ENCODE measurements at regions not wholly inside any gene's neighbourhood (a gene's known extent, or its start where the extent isn't known, plus 50 kb on each side); places are given as distances from the start of the nearest gene placed in this dataset.

DNA sequence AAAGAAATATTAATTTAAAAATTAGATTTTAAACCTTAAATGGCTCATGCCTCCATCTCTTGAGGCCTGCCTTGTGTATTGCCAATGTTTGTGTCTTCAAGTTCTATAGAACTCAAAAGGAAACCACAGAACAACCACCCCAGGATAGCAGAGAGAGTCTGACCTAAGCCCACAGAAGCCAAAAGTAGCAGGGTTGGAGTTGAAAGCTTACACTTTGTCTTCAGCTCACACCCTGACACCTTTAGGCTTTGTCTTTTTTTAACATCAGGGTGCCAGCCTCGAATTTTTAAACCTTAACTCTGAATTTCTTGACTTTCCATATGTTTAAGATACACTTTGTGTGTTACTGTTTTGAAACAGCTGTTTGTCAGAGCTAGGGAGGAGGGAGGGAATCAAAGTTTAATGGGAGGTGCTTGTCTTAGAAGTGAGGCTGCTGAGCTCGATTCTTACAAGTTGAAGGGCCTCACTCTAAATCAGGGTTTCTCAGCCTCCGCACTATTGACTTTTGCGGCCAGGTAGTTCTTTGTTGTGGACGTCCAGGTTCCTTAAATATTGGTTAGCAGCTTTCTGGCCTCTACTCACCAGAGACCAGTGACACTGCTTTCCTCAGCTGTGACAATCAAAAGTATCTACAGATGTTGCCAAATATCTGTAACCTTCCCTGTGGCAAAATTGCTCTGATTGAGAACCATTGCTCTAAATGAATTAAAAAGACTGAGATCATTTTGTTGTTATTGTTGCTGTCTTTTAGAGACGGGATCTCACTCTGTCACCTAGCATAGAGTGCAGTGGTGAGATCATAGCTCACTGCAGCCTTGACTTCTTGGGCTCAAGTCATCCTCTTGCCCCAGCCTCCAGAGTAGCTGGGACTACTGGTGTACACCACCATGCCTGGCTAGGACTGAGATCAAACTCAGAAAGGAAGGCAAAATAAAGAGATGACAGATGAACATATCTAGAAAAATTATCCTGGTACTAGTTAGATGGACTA, 139.2 kb upstream of the EOMES start:
- no peaks in the 10 kb centered on the region for H3K4me1 Mint-ChIP-seq (ENCODE audit: low read depth)

DNA sequence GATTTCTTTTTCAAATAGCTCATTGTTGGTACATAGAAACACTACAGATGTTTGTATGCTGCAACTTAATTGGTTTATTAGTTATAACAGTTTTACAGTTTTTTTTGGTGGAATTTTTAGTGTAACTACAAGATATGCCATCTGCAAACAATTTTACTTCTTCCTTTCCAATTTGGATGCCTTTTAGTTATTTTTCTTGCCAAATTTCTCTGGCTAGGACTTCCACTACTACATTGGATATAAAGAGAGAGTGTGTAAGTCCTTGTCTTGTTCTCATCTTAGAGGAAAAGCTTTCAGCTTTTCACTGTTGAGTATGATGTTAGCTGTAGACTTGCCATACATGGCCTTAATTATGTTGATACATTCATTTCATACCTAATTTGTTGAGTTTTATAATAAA, 143.6 kb upstream of the EOMES start:
- TF ChIP-seq, protein P1, sequence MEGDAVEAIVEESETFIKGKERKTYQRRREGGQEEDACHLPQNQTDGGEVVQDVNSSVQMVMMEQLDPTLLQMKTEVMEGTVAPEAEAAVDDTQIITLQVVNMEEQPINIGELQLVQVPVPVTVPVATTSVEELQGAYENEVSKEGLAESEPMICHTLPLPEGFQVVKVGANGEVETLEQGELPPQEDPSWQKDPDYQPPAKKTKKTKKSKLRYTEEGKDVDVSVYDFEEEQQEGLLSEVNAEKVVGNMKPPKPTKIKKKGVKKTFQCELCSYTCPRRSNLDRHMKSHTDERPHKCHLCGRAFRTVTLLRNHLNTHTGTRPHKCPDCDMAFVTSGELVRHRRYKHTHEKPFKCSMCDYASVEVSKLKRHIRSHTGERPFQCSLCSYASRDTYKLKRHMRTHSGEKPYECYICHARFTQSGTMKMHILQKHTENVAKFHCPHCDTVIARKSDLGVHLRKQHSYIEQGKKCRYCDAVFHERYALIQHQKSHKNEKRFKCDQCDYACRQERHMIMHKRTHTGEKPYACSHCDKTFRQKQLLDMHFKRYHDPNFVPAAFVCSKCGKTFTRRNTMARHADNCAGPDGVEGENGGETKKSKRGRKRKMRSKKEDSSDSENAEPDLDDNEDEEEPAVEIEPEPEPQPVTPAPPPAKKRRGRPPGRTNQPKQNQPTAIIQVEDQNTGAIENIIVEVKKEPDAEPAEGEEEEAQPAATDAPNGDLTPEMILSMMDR (IDR thresholded peaks at IDR 0.05): no peak
- H3K36me3 Mint-ChIP-seq (ENCODE audit: low read depth): peaks cover 2% of the 10 kb centered on the region
- DNase-seq (ENCODE audit: low spot score): no peak
- peaks cover 28% of the 10 kb centered on the region for H3K9me3 Mint-ChIP-seq (ENCODE audit: low read depth)
- H3K27ac Mint-ChIP-seq (ENCODE audit: unreplicated experiment): no peak overlapping the region
- H3K4me1 Mint-ChIP-seq (ENCODE audit: low read depth): no peaks in the 10 kb centered on the region
- no peaks in the 10 kb centered on the region for H3K27me3 Mint-ChIP-seq (ENCODE audit: low read depth)
- H3K4me3 Mint-ChIP-seq (ENCODE audit: unreplicated experiment): no peak overlapping the region

More for the DNA sequence above, 139.2 kb upstream of the EOMES start:
- H3K27ac Mint-ChIP-seq (ENCODE audit: unreplicated experiment): no peak overlapping the region
- peaks cover 13% of the 10 kb centered on the region for H3K9me3 Mint-ChIP-seq (ENCODE audit: low read depth)
- H3K4me3 Mint-ChIP-seq (ENCODE audit: unreplicated experiment): no peak overlapping the region
- TF ChIP-seq, protein P1 (IDR thresholded peaks at IDR 0.05): no peak
- no peak for DNase-seq (ENCODE audit: low spot score)
- no peaks in the 10 kb centered on the region for H3K36me3 Mint-ChIP-seq (ENCODE audit: low read depth)
- H3K27me3 Mint-ChIP-seq (ENCODE audit: low read depth): no peaks in the 10 kb centered on the region

DNA sequence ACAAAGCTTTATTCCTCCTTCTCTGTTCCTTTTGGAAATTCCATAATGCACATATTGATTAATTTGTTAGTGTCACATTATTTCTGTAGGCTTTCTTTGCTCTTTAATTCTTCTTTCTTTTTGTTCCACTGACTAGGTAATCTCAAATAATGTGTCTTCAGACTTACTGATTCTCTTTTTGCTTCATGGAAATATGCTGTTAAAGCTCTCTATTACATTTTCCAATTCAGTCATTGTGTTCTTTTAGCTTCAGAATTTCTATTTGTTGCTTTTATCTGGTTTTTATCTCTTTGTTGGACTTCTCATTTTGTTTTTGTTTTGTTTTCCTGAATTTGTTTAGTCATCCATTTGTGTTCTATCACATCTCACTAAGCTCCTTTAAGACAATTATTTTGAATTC, 147.0 kb upstream of the EOMES start:
- Mint-ChIP-seq H3K9me3 (ENCODE audit: low read depth) (peaks cover 33% of the 10 kb centered on the region), H3K27ac (ENCODE audit: unreplicated experiment) (no peak overlapping the region), H3K36me3 (ENCODE audit: low read depth) (peaks cover 2% of the 10 kb centered on the region), H3K27me3 (ENCODE audit: low read depth) (no peaks in the 10 kb centered on the region), H3K4me3 (ENCODE audit: unreplicated experiment) (no peak overlapping the region), H3K4me1 (ENCODE audit: low read depth) (no peaks in the 10 kb centered on the region)
- DNase-seq (ENCODE audit: low spot score): no peak
- TF ChIP-seq, protein P1 (IDR thresholded peaks at IDR 0.05): no peak

DNA sequence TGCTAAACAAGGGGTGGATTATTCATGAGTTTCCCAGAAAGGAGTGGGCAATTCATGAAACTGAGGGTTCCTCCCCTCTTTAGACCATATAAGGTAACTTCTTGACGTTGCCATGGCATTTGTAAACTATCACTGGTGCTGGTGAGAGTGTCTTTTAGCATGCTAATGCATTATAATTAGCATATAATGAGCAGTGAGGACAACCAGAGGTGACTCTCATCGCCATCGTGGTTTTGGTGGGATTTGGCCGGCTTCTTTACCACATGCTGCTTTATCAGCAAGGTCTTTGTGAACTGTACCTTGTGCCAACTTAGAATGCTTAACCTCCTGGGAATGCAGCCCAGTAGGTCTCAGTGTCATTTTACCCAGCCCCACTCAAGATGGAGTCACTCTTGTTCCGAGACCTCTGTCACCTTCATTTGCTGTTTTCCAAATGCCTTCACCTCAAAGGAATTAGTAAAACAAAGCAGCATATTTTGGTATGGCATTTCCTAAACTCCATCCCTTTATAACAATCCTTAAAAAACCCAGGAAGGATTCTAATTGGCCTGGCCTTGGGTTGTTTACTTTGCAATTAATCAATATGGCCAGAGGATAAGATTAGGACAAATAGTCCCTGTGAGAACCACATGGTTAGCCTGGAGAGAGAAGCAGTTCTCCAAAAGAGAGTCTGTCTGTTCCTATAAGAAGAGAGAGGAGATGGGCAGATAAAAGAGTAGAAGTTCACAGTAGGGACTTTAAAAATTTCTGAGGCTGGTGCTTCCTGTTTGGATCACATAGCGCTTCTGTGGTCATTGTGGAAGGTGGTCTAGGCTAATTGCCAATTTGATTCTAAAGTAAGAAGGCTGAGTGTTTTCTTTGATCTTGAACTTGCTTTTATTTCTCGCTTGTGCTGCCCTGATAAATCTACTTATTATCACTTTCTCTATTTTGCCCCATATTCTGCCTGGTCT, 155.2 kb upstream of the EOMES start:
- Mint-ChIP-seq H3K36me3 (ENCODE audit: low read depth) (no peaks in the 10 kb centered on the region), H3K27me3 (ENCODE audit: low read depth) (peaks cover 3% of the 10 kb centered on the region), H3K27ac (ENCODE audit: unreplicated experiment) (no peak overlapping the region), H3K4me1 (ENCODE audit: low read depth) (no peaks in the 10 kb centered on the region), H3K9me3 (ENCODE audit: low read depth) (no peaks in the 10 kb centered on the region), H3K4me3 (ENCODE audit: unreplicated experiment) (no peak overlapping the region)
- TF ChIP-seq, protein P1 (IDR thresholded peaks at IDR 0.05): no peak
- DNase-seq (ENCODE audit: low spot score): no peak

DNA sequence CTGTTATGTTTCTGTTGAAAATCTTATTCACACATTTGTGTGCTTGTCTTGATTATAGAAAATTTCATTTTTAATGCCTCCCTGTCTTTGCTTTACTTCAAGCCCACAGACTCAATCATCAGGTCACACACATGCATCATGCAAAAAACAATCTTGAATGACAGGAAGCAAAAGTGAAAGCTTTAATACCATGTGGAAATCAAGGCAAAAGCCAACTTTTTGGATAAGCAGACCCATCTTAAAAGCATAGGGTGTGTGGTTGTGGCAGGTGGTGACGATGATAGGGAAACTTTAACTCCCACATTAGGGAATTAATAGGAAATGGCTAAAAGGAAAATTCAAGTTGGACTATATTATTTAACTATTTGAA, 155.9 kb upstream of the EOMES start:
- H3K36me3 Mint-ChIP-seq (ENCODE audit: low read depth): no peaks in the 10 kb centered on the region
- DNase-seq (ENCODE audit: low spot score): no peak
- peaks cover 3% of the 10 kb centered on the region for H3K27me3 Mint-ChIP-seq (ENCODE audit: low read depth)
- no peaks in the 10 kb centered on the region for H3K4me1 Mint-ChIP-seq (ENCODE audit: low read depth)
- TF ChIP-seq, protein P1 (IDR thresholded peaks at IDR 0.05): no peak
- no peaks in the 10 kb centered on the region for H3K9me3 Mint-ChIP-seq (ENCODE audit: low read depth)
- no peak overlapping the region for H3K27ac Mint-ChIP-seq (ENCODE audit: unreplicated experiment)
- H3K4me3 Mint-ChIP-seq (ENCODE audit: unreplicated experiment): no peak overlapping the region
